Hepatocyte (in vitro differentiated cells): ENCODE measurements at regions not wholly inside any gene's neighbourhood (a gene's known extent, or its start where the extent isn't known, plus 50 kb on each side); places are given as distances from the start of the nearest gene placed in this dataset.
A peak's percentile ranks its signal among the peaks of the same experiment; 100 is the strongest.

Experiments
- DNase-seq: peaks from one replicate; pipeline ENCODE4 v3.0.0-alpha.2; 2016; ENCODE audit warnings: low spot score
- H2AFZ ChIP-seq: fragments of 200-600 bp; sonication (generic); 2 replicates; pipeline ENCODE4 v1.6.0; 2016; ENCODE audit warnings: antibody characterized with exemption, mild to moderate bottlenecking
- H3K27ac ChIP-seq: fragments of 200-600 bp; sonication (generic); 2 replicates; pipeline ENCODE4 v1.5.1; 2016; ENCODE audit warnings: mild to moderate bottlenecking
- H3K27me3 ChIP-seq: fragments of 200-600 bp; sonication (generic); 2 replicates; pipeline ENCODE4 v1.6.1; 2016
- H3K36me3 ChIP-seq: fragments of 200-600 bp; sonication (generic); replicated peaks from 2 replicates; pipeline ENCODE4 v1.5.1; 2016; ENCODE audit warnings: low read depth; ENCODE audit not compliant: insufficient read depth
- H3K4me1 ChIP-seq: fragments of 200-600 bp; sonication (generic); 2 replicates; pipeline ENCODE4 v1.5.1; 2016; ENCODE audit warnings: mild to moderate bottlenecking, moderate library complexity; ENCODE audit not compliant: insufficient read depth
- H3K4me2 ChIP-seq: fragments of 200-600 bp; sonication (generic); 2 replicates; pipeline ENCODE4 v1.6.0; 2016
- H3K4me3 ChIP-seq: fragments of 200-600 bp; sonication (generic); 2 replicates; pipeline ENCODE4 v1.5.1; 2016; ENCODE audit warnings: mild to moderate bottlenecking
- H3K79me2 ChIP-seq: fragments of 200-600 bp; sonication (generic); 2 replicates; pipeline ENCODE4 v1.6.0; 2017; ENCODE audit warnings: mild to moderate bottlenecking
- H3K9me2 ChIP-seq: fragments of 200-600 bp; sonication (generic); replicated peaks from 2 replicates; pipeline ENCODE4 v1.6.0; 2017; ENCODE audit warnings: mild to moderate bottlenecking; ENCODE audit not compliant: insufficient read depth
- H3K9me3 ChIP-seq: fragments of 200-600 bp; sonication (generic); 2 replicates; pipeline ENCODE4 v1.5.1; 2016; ENCODE audit warnings: low read depth, mild to moderate bottlenecking
- H4K20me1 ChIP-seq: fragments of 200-600 bp; sonication (generic); 2 replicates; pipeline ENCODE4 v1.6.0; 2016; ENCODE audit warnings: mild to moderate bottlenecking; ENCODE audit not compliant: insufficient read depth, poor library complexity, severe bottlenecking
- EZH2 ChIP-seq: fragments of 200-600 bp; sonication (generic); IDR thresholded peaks from 2 replicates; pipeline ENCODE4 v1.6.1; 2016; ENCODE audit warnings: antibody characterized with exemption, mild to moderate bottlenecking, borderline replicate concordance
- EZH2phosphoT487 ChIP-seq: fragments of 200-600 bp; sonication (generic); IDR thresholded peaks from one replicate; pipeline ENCODE4 v1.6.1; 2018; ENCODE audit warnings: antibody characterized with exemption, mild to moderate bottlenecking, low read depth, moderate library complexity; ENCODE audit not compliant: unreplicated experiment, severe bottlenecking
- WGBS: methylation state at CpG from one replicate; pipeline ENCODE4 v1.1.6; 2016; ENCODE audit warnings: low lambda C conversion rate; ENCODE audit errors: missing lambda C conversion rate; 5-methylcytosine and 5-hydroxymethylcytosine counted together
- TF ChIP-seq, protein P1 (sequence below): fragments of 200-600 bp; sonication (generic); IDR thresholded peaks from 2 replicates; pipeline ENCODE4 v1.5.1; 2016; ENCODE audit warnings: antibody characterized with exemption, mild to moderate bottlenecking; ENCODE audit not compliant: poor library complexity

DNA sequence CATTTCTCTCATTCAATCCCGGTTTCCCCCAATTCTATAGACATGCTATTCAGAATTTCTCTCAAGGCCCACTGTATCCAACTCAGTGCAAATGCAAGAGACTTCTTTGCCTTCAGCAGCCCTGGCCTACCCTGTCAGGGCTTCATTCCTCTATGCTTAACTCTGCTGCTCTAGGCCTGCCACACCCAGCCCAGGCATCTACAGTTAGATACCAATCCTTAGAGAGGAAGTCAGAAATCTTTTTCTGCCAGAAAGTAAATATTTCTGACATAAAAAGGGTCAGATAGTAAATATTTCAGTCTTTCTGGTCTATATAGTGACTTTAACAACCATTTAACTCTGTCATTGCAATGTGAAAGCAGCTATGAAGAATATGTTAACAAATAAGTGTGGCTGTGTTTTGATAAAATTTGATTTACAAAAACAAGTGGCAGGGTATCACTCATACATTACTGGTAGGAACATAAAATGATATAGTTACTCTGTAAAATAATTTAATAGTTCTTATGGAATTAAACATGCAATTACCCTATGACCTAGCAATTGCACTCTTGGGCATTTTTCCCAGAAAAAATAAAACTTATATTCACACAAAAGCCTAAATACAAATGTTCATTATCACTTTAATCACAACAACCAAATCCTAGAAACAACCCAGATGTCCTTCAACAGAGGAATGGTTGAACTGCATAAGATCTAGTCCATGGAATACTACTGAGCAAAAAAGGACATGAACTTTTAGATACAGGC, 942.0 kb downstream of the SQOR start:
- H3K9me3 ChIP-seq, result no peaks in the 10 kb centered on the region
- H3K4me3 ChIP-seq, result no peak overlapping the region
- H2AFZ ChIP-seq, result no peak overlapping the region
- peak; percentile 56 for DNase-seq
- 87% methylated on average over 1 of the region's 1 CpG for WGBS
- H3K79me2 ChIP-seq, result no peaks in the 10 kb centered on the region
- TF ChIP-seq EZH2 (no peak), EZH2phosphoT487 (no peak)
- TF ChIP-seq, protein P1, sequence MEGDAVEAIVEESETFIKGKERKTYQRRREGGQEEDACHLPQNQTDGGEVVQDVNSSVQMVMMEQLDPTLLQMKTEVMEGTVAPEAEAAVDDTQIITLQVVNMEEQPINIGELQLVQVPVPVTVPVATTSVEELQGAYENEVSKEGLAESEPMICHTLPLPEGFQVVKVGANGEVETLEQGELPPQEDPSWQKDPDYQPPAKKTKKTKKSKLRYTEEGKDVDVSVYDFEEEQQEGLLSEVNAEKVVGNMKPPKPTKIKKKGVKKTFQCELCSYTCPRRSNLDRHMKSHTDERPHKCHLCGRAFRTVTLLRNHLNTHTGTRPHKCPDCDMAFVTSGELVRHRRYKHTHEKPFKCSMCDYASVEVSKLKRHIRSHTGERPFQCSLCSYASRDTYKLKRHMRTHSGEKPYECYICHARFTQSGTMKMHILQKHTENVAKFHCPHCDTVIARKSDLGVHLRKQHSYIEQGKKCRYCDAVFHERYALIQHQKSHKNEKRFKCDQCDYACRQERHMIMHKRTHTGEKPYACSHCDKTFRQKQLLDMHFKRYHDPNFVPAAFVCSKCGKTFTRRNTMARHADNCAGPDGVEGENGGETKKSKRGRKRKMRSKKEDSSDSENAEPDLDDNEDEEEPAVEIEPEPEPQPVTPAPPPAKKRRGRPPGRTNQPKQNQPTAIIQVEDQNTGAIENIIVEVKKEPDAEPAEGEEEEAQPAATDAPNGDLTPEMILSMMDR, result no peak
- H3K9me2 ChIP-seq, result no peaks in the 10 kb centered on the region
- no peak overlapping the region for H3K4me2 ChIP-seq
- peaks cover 14% of the 10 kb centered on the region for H3K4me1 ChIP-seq
- H3K27me3 ChIP-seq, result no peaks in the 10 kb centered on the region
- H4K20me1 ChIP-seq, result no peaks in the 10 kb centered on the region
- no peaks in the 10 kb centered on the region for H3K36me3 ChIP-seq
- peak overlapping the region; percentile 42 for H3K27ac ChIP-seq

DNA sequence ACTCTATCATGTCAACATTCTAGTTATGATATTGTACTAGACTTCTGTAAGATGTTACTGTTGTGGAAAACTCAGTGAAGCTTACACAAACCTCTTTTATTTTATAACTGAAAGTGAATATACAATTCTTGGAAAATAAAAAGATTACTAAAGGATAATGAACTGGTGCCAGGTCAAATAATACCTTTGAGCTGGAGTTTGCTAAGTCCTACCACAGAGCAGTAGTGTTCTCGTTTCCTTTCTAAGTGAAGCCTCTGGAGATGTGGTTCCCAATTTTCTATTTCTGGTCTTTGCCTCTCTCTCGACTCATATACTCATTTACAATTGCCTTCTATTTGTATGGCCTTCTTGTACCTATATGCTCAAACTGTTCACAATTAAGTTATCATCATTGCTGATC, 942.9 kb downstream of the SQOR start:
- TF ChIP-seq EZH2 (no peak), EZH2phosphoT487 (no peak)
- TF ChIP-seq, protein P1, result no peak
- no peak overlapping the region for H3K4me2 ChIP-seq
- no peak overlapping the region for H2AFZ ChIP-seq
- no peaks in the 10 kb centered on the region for H4K20me1 ChIP-seq
- no peaks in the 10 kb centered on the region for H3K9me3 ChIP-seq
- H3K27ac ChIP-seq, result no peak overlapping the region
- H3K79me2 ChIP-seq, result no peaks in the 10 kb centered on the region
- H3K4me1 ChIP-seq, result peaks cover 14% of the 10 kb centered on the region
- no peaks in the 10 kb centered on the region for H3K27me3 ChIP-seq
- no peak overlapping the region for H3K4me3 ChIP-seq
- DNase-seq, result no peak
- no peaks in the 10 kb centered on the region for H3K36me3 ChIP-seq
- 75% methylated on average over 2 of the region's 2 CpGs for WGBS
- H3K9me2 ChIP-seq, result no peaks in the 10 kb centered on the region

DNA sequence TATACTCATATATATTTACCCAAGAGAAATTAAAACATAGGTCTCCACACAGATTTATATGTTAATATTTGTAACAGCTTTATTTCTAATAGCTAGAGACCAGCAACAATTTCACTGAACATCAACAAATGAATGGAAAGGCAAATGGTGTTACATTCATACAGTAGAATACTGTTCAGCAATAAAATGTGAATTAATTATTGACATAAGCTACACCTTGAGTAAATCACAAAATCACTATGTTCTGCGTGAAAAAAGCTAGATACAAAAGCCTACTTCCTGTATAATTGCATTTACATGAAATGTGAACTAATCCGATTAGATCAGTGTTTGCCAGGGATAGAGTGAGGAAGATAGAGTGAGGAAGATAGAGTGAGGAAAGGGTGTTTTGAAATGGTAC, 945.7 kb downstream of the SQOR start:
- WGBS, result 47% methylated on average over 2 of the region's 2 CpGs
- no peak overlapping the region for H3K4me2 ChIP-seq

More for the DNA sequence above, 945.7 kb downstream of the SQOR start:
- Histone ChIP-seq H4K20me1 (no peaks in the 10 kb centered on the region), H3K4me1 (peaks cover 14% of the 10 kb centered on the region), H3K36me3 (no peaks in the 10 kb centered on the region), H3K27ac (no peak overlapping the region), H3K4me3 (no peak overlapping the region), H3K9me3 (no peaks in the 10 kb centered on the region), H3K9me2 (no peaks in the 10 kb centered on the region), H3K27me3 (no peaks in the 10 kb centered on the region), H3K79me2 (no peaks in the 10 kb centered on the region), H2AFZ (no peak overlapping the region)
- TF ChIP-seq, protein P1, result no peak
- TF ChIP-seq EZH2 (no peak), EZH2phosphoT487 (no peak)
- DNase-seq, result no peak
